HG02943 (cell line): ENCODE measurements at regions not wholly inside any gene's neighbourhood (a gene's known extent, or its start where the extent isn't known, plus 50 kb on each side); places are given as distances from the start of the nearest gene placed in this dataset.

Experiments used
- ATAC-seq: cut with Tn5 transposase; IDR thresholded peaks from one replicate; pipeline ENCODE4 v1.9.1; 2021; ENCODE audit warnings: mild to moderate bottlenecking, low read depth, moderate library complexity; ENCODE audit not compliant: unreplicated experiment

GRCh38 chr4:175421506-175421905 is 390.6 kb downstream of the GPM6A start:
- no peak for ATAC-seq

GRCh38 chr4:175422331-175422730 is 389.7 kb downstream of the GPM6A start:
- no peak for ATAC-seq

GRCh38 chr4:175424111-175424510 is 388.0 kb downstream of the GPM6A start:
- no peak for ATAC-seq

- ATAC-seq = no peak
These were observed 384.3 kb downstream of the GPM6A start for GRCh38 chr4:175427751-175428150.

GRCh38 chr4:175431694-175432093 is 380.4 kb downstream of the GPM6A start:
- no peak for ATAC-seq

GRCh38 chr4:175435381-175435783 is 376.7 kb downstream of the GPM6A start:
- no peak for ATAC-seq

- no peak for ATAC-seq
These were observed 375.9 kb downstream of the GPM6A start for GRCh38 chr4:175436196-175436595.

GRCh38 chr4:175440786-175441185 is 371.3 kb downstream of the GPM6A start:
- ATAC-seq = no peak

- no peak for ATAC-seq
These were observed 370.8 kb downstream of the GPM6A start for GRCh38 chr4:175441256-175441655.

- no peak for ATAC-seq
These were observed 368.5 kb downstream of the GPM6A start for GRCh38 chr4:175443547-175443946.

GRCh38 chr4:175444512-175444911 is 367.6 kb downstream of the GPM6A start:
- no peak for ATAC-seq

- ATAC-seq = no peak
These were observed 365.0 kb downstream of the GPM6A start for GRCh38 chr4:175447016-175447415.

- ATAC-seq = no peak
These were observed 361.6 kb downstream of the GPM6A start for GRCh38 chr4:175450446-175450845.

GRCh38 chr4:175451238-175451965 is 360.7 kb downstream of the GPM6A start:
- no peak for ATAC-seq

- ATAC-seq = no peak
These were observed 358.6 kb downstream of the GPM6A start for GRCh38 chr4:175453456-175453855.

- ATAC-seq = no peak
These were observed 355.9 kb downstream of the GPM6A start for GRCh38 chr4:175456131-175456530.

- no peak for ATAC-seq
These were observed 354.1 kb downstream of the GPM6A start for GRCh38 chr4:175457956-175458355.

GRCh38 chr4:175459571-175459970 is 352.5 kb downstream of the GPM6A start:
- no peak for ATAC-seq

- no peak for ATAC-seq
These were observed 351.6 kb downstream of the GPM6A start for GRCh38 chr4:175460414-175460813.

GRCh38 chr4:175469514-175469913 is 342.6 kb downstream of the GPM6A start:
- no peak for ATAC-seq

- ATAC-seq = no peak
These were observed 341.9 kb downstream of the GPM6A start for GRCh38 chr4:175470131-175470530.

GRCh38 chr4:175480404-175480803 is 331.7 kb downstream of the GPM6A start:
- no peak for ATAC-seq
